ENCODE measurements at regions not wholly inside any gene's neighbourhood (a gene's known extent, or its start where the extent isn't known, plus 50 kb on each side); places are given as distances from the start of the nearest gene placed in this dataset.

DNA sequence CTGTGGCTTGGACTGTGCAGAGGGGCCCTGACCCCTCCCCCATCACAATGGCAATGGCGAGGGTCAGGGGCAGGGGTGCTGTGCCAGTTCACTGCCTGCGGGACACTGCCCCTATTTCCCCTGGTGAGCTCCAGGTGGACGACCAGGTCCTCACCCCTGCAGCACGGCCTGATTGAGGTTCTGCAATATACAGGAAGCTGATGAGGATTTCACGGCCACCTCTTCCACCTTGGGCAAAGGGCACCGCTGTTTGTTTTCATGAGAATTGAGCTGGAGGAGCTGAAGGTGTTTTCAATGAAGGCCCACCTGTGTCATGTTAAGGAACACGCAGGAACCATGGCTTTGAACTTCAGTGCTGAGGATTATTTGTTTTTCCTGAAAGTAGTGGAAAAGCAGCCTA lies 96.3 kb downstream of the OSR1 start:
- TF ChIP-seq CTCF (IDR thresholded peaks at IDR 0.05) (no peak), POLR2A (IDR thresholded peaks at IDR 0.05) (no peak)

Data from esophagus squamous epithelium (tissue), 4 donors.